T-helper 2 cell treated with Interferon-gamma antibody and Interleukin-4, amounts not matched to agents 100 ng/mL and 5 ng/mL, for 36 hours (primary cell): ENCODE measurements at regions not wholly inside any gene's neighbourhood (a gene's known extent, or its start where the extent isn't known, plus 50 kb on each side); places are given as distances from the start of the nearest gene placed in this dataset.

Experiments used
- intact Hi-C: fragments of 100-400 bp; cut with micrococcal nuclease; formaldehyde crosslinking; loops from one replicate; pipeline ENCODE4 v1.15.1; 2023

DNA sequence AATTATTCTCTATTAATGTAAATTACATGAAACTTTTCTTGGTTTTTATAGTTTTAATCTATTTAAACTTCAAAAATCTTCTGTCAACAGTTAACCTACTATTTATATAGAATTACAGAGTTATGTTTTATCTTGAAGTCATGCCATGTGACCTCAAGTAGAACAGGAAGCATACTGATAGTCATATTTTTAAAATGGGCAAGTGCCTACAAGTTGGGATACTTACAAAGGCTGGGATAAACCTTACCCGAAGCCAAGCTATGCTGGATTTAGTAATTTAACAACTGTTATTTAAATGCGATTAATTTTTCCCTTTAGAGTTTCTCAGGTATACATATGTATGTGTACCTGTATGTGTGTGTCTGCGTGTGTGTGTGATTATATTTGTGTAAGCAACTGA lies 266.9 kb downstream of the RASSF9 start:
- intact Hi-C loops = no loop called here

DNA sequence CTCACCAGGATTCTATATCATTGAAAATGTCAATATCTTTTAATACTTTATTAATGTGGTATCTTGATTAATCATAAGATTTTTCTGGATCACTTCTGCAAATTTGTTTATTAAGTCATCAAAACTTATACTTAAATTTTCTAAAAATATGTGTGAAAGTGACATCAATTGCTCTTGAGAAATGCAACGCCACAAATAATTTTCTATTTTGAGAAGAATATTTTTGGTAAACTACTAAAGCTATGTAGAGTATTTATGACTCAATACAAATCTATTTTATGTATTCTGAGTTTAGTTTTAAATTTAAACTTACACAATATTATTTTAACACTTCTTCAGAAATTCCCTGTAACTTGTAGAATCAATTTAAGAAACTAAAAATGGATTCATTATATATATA lies 263.3 kb downstream of the RASSF9 start:
- intact Hi-C loops = no loop called here

DNA sequence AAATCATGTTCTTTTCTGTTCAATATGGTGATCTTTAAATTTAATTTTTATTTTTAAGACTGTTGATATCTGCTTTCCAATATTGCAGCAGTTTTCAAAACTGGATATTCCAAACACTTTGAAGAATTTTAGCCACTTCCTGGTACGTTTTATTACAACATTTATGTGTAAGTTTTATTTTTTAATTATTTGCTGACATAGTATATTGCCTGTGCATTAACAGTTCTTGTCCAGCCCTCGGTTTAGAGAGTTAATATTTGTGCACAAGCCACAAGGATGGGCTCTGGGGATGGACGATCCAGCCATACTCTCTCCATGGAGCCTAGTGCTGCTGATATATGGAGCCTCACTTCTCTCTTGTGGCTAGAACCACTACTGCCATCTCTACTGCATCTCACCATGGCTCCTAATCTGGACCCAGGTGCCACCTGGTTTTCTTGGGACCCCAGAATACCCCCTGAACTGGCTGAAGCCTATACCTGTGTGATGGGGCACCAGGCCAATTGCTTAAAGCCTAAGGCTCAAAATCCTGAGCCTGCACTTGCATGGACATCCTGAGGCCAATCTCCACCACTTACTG lies 262.5 kb downstream of the RASSF9 start:
- intact Hi-C loops = loop anchor here (2.0 kb wide), 1 partner anchor 293 kb away; no protein-coding TSS in a partner anchor

DNA sequence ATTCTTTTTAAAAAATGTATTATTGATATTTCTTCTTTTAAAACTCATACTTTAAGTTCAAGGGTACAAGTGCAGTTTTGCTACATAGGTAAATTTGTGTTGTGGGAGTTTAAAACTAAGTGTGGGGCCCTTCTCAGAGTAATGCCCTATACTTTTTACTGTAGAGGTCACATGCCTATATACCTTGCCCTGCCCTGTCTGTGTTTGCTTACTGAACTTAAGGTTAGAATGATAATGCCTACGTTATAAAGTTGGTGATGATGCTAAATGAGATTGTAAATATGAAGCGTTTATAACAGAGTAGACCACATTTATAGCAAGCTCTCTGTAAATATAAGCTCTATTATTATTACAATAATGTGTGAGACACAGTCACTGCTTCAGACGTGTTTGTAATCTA lies 261.9 kb downstream of the RASSF9 start:
- intact Hi-C loops = loop anchor here (2.0 kb wide), 1 partner anchor 293 kb away; no protein-coding TSS in a partner anchor

DNA sequence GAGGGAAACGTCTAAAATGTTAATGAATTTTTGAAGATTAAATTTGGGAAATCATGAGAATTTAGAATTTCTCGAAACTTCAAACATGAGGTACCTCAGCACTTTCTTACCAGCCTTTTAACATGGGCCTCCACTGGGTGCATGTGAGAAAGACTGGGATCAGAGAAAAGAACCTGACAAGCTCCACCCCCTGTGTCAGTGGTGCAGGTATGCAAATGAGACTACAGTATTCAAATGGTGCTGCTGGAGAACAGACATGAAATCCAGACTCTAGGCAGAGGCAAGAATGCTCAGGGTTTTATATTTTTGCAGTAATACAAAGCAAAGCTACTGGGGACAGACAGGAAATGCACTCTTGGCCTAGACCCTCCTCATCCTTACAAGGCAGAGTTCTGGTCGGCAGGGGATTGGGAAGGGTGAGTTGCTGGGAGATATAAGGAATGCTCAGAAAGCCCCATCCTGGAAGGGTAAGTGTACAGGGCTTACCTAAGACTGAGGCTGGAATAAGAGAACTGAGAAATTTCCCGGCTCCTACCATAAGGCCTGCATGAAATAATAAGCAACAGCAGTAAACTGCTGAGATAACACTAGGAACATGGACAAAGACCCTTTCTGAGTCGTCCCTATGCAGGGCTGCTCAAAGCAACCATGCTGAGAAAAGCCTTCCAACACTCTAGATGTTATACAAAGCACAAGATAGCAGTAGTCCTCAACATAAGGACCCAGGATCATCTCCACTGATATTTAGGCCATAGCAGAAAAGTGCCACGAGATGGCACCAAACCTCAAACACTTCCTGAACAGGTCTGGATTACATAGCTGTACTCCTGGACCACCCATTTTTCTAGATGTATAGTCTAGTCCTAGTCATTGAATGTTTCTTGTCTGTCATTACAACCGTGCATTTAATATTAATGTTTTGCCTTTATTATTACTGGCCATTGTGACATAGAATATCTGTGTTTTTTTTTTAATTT lies 260.8 kb downstream of the RASSF9 start:
- intact Hi-C loops = loop anchor here (2.0 to 5.0 kb wide), 2 partner anchors 291 to 347 kb away; no protein-coding TSS in a partner anchor

DNA sequence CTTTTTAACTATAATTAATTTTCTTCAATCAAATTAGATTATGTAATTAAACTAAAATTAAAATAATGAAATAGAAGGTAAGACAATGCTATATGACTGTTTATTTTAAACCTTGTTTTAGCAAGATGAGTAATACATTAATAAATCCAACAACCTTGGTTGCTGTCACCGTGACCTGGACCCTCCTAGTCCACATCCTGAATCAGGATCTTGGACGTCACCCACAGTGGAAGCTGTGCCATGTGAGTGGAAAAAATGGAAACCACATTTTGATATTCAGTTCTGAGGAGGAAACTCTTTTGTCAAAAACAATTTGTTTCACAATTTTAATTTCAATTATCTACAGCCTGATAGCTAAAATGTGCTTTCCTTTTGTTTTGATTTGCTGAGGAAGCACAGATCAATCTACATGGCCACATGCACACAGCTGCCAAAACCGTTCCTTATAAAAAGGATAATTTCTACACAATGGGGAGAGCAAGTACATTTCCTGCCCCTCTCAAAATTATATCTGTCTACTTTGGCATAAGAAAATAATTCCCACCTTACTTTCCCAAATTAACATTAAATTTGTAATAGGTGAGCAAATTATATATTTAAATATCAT lies 255.5 kb downstream of the RASSF9 start:
- intact Hi-C loops = no loop called here

DNA sequence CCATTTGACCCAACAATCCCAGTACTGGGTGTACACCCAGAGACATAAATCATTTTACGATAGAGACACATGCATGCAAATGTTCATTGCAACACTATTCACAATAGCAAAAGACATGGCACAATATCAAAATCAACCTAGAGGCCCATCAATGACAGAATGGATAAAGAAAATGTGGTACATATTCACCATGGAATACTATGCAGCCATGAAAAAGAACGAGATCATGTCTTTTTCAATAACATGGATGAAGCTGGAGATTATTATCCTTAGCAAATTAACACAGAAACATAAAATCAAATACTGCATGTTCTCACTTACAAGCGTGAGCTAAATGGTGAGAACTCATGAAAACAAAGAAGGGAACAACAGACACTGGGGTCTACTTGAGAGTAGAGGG lies 249.1 kb downstream of the RASSF9 start:
- intact Hi-C loops = no loop called here

DNA sequence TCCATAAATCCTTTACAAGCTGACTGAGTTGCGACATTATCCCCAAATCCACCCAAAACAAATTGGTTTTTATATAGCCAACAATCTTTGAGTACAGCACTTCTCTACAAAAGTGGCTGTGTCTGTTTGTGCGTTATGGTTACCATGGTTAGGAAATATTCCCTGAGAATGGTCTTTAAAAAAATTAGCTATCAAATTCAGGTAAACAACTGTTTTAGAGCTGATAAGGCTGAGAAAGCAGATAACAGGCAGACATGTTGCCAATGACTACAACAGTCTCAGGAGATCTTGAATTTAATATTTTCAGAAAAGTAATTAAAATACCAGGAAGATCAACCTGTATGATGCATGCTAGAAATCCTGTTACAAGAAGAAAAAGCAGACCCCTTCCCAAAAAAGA lies 248.0 kb downstream of the RASSF9 start:
- intact Hi-C loops = no loop called here

DNA sequence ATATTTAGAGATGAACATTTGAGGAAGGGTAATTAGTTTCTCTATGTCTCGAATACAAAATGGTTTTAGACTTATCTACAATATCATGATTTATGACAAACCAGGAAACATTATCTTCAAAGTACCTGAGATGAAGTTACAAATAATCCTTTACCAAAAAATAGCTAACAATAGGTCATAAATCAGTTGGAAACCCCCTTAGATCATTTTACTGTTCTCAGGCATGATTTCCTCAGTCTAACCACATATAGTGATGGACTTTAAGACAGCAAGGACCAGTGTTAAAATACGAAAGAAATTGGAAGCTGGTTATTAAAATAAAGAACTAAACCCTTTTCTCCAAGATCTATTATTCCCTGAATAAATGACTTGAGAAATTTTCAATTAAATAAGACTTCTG lies 235.4 kb downstream of the RASSF9 start:
- intact Hi-C loops = no loop called here

DNA sequence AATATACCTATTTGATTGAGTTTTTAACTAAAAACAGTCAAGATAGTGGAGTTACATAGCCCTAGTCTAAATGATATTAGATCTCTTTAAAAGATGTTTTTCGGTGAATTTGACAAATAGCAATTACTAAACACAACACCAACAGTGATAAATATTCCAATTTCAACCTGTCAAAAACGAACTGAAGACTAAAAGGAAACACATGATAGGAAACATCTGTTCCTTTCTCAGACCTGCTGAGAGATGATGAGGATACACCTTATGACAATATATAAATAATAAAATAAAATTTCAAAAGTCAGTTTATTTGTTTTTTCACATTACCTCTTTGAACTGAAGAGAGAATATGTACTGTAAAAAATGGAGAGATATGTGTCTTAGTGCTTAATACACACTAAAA lies 232.7 kb downstream of the RASSF9 start:
- intact Hi-C loops = no loop called here

DNA sequence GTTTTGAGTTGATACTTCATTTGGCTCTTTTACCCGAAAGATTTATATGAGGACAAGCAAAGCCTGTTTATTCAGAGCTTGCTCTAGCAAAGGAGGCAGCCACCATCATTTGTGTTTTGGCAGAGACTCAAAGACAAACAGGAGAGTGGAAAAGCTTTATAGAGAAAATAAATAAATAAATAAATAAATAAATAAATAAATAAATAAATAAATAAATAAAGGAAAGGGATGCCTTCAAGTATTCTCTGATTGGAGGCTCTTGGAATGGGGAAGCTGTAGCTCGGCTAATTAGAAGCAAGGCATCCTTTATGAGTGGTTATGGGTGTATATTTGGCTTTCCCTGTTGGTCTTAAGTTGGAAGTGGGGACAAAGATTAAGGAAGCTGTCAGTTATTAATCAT lies 229.8 kb downstream of the RASSF9 start:
- intact Hi-C loops = no loop called here

DNA sequence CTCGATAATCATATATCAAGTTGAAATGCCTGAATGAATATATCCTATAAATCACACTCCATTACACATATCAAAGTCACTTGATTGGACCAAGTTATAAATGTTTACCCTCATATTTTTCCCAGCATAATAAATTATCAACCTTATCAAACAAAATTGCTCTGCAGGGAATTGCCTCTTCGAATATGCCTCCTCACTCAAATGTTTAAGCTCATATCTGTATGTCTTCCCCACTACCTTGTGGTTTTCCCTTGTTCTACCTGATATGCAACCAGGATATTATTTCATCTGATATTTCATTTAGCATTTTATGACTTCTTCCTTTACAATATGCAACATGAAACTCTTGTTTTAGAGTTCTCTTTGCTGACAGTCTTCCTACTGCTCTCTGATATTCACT lies 226.4 kb downstream of the RASSF9 start:
- intact Hi-C loops = no loop called here

DNA sequence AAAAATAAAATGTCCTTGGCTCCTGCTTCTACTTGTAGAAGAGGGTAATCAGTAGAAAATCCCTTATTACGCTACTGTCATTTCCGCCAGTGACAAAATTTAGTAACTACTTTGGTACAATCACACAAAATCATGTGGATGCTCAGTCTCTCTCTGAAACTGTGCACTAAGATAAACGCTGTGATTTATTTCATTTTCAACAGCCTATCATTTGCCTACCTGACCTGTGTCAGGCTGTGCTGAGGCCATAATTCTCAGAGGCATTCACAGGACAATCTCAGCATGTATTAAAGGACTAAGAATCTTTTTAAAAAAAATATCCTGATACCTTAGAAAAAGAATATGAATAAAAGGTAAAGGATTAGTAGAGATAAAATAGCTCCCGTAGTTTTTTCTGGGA lies 226.0 kb downstream of the RASSF9 start:
- intact Hi-C loops = no loop called here

DNA sequence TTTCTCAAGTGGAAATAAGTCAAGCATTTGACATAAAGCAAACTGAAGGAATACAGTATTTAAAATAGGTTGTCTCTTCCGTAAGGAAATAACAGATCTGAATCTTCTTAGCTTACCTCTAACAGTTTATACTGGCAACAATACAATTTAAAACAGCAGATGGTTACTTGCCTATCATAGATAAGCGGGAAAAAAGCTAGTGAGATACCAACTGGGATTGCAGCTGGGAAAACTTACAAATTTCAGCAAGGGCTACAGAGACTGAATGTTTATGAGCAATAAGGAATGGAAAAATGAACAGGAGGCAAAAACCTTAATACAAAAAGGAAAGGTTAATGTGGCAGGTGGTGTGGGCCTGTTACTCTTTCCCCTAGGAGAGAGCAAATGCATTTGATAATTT lies 220.0 kb downstream of the RASSF9 start:
- intact Hi-C loops = no loop called here

DNA sequence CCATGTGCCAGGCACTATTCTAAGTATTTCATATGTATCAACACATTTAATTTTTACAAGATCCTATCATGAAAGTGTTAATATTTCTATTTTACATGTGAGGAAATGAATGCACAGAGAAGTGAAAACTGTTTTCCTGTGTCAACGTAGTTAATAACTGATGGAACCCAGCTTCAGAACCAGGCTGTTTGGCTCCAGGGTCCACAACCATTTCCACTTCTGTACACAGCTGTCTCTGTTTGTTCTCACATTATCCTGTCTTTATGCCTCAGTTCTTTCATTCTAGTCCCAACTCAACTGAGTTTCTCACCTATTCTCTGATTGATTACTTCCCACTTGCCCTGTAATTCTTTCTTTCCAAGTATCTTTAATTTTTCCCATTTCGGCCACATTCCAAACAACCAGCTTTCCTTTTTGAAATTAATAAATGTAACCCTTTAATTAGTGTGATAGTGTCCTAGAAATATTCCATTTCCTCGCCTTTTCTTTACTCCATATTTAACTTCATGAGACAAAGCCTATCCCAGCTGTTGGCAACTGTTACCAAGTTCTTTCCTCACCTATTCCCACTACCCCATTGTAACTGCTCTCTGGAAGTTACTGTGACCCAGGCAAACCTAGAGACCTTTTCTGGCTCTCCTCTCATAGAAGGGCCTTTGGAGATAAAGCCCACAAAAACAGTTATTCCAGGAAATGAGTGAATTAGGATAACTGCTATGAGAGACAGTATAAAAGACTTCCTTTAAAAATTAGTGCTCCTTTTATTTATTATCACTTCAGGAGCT lies 218.7 kb downstream of the RASSF9 start:
- intact Hi-C loops = no loop called here

DNA sequence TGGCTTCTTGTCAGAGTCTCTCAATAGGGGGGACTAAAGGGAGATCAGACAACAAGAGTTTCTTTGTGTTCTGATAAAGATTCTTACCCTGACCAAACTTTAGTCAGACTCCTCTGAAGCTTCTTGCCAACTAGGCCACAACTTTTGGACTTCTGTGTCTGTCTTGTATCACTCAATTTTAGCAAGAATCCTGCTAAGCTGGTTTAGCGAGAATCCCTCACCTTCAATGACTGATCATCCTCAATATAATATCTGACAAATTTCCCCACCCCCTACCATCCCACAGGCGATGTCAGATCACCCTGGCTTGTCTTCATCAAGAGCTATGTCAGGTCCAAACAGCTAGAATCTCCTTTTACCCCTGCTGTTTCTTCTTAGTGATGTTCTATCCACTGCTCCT lies 215.2 kb downstream of the RASSF9 start:
- intact Hi-C loops = no loop called here

DNA sequence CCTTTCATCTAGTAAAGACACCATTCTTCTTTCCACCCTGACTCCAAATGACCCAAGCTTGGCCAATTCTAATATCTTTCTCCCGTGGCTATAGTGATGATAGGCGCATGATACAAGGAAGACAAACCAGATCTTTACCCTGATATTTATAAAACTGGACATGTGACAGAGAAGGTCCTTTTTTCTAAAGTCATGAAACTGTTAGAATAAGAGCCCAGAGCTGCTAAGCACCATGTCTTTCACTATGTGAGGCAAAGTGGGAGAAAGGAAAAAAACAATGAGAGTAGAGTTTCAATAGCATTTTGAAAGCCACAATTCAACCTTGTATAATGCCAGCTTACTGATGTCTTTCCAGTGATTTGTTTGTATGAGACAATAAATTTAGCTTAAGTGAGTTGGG lies 212.4 kb downstream of the RASSF9 start:
- intact Hi-C loops = no loop called here

DNA sequence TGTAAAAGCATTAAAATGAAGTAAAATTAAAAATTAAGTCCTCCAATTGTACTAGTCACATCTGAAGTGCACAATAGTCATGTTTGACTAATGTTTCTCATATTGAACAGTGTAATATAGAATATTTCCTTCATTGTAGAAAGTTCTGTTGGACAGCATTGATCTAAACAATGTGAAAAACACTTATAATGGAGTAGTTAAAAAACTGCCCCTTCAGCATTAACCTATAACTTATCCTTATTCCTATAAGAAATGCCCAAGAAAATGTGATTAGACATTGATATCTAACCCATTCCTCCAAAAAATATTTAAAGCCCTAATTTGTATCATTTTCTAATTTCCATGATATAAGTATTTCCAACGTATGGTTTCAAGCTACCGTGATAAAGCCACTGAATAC lies 210.7 kb downstream of the RASSF9 start:
- intact Hi-C loops = no loop called here

DNA sequence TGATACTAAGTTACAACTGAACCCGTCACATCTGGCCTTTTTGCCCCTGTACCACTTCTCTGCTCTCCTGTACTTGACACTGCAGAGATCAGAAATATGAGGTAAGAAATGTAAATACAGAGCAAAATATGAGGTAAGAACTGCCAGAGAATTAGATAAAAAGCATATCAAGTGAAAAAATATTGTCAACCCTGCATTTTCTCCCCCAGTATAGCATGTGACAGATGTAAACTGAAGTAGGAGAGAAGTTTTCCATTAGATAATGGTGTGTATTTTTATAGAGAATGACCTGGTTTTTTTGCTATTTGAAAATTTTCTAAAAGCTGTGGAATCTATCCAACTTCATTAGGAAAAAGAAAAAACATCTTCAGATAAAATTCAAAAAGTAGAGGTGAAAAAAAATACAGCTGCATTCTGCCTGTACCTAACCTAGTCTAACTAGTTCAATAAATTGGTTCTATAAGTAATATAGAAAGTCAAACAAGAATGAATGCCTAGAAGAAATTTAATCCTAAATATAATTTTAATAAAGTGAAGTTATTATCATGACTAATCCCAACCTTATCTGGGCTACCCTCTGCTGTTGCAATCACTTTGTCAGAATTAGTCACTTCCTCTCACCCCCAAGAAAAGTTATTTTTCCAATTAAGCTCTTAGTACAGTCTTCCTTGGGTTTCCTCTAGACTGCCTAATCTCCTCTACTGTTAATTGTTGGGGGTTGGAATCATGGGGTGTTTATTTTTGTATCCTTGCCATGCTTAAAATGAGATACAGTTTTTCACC lies 210.0 kb downstream of the RASSF9 start:
- intact Hi-C loops = no loop called here

DNA sequence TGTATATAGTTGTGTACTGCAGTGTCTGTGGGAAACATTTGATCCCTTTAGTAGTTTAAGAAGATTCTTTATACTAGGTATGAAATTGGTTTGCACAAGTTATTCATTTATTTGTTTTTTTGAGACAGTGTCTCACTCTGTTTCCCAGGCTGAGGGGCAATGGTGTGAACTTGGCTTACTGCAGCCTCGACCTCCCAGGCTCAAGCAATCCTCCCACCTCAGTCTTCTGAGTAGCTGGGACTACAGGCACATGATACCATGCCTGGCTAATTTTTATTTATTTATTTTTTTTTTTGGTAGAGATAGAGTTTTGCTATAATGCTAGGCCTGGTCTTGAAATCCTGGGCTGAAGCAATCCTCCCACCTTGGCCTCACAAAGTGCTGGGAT lies 209.4 kb downstream of the RASSF9 start:
- intact Hi-C loops = no loop called here

DNA sequence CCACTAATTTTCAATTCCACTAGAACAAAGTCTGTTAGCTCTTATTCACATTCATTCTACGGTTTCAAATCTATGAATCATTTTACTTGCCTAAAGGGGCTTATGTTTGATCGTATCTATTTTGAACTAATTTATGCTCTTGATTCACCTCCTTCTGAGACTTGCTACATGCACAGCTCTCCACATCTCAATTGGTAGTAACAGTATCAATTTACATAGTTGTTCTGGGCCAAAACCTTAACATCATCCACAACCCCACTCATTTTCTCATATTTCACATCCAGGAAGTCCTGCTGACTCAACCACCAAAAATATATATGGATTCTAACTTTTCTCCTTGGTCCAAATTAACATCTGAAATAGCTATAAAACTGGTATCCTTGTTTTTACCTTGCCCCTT lies 208.6 kb downstream of the RASSF9 start:
- intact Hi-C loops = no loop called here
